ENCODE measurements at regions not wholly inside any gene's neighbourhood (a gene's known extent, or its start where the extent isn't known, plus 50 kb on each side); places are given as distances from the start of the nearest gene placed in this dataset.

DNA sequence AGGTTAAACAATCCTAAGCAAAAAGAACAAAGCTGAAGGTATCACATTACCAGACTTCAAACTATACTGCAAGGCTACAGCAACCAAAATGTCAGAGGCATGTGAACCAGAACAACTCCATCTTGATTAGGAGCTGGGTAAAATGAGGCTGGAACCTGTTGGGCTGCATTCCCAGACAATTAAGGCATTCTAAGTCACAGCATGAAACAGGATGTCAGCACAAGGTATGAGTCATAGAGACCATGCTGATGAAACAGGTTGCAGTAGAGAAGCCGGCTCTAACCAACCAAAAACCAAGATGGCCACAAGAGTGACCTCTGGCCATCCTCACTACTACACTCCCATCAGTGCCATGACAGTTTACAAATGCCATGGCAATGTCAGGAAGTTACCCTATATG lies 252.0 kb downstream of the RASEF start:
- no peak overlapping the region for H3K4me2 ChIP-seq (ENCODE audit: low read length)
- no peak for TF ChIP-seq EZH2phosphoT487 (IDR thresholded peaks at IDR 0.05; ENCODE audit: borderline replicate concordance, low read length)
- TF ChIP-seq, protein P1, sequence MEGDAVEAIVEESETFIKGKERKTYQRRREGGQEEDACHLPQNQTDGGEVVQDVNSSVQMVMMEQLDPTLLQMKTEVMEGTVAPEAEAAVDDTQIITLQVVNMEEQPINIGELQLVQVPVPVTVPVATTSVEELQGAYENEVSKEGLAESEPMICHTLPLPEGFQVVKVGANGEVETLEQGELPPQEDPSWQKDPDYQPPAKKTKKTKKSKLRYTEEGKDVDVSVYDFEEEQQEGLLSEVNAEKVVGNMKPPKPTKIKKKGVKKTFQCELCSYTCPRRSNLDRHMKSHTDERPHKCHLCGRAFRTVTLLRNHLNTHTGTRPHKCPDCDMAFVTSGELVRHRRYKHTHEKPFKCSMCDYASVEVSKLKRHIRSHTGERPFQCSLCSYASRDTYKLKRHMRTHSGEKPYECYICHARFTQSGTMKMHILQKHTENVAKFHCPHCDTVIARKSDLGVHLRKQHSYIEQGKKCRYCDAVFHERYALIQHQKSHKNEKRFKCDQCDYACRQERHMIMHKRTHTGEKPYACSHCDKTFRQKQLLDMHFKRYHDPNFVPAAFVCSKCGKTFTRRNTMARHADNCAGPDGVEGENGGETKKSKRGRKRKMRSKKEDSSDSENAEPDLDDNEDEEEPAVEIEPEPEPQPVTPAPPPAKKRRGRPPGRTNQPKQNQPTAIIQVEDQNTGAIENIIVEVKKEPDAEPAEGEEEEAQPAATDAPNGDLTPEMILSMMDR (IDR thresholded peaks at IDR 0.05; ENCODE audit: low read depth, low read length, poor library complexity, severe bottlenecking), result no peak
- H3F3A ChIP-seq (ENCODE audit: control insufficient read depth, insufficient read depth), result no peaks in the 10 kb centered on the region

DNA sequence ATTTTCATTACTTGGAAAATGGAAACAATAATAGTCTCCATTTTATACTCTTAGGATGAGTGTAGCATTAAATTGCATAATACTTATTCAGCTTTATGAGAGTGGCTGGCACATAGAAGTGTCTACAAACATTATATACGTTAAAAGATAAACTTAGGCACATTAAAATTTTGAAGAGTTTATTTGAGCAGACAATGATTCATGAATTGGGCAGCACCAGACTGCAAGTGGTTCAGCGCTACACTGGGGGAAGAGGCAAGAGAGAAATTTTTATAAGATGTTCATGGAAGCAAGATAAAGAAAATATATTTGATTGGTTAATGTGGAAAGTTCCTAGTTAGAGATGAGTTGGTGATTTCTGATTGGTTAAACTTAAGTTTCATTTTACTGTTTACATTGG lies 243.7 kb downstream of the RASEF start:
- H3F3A ChIP-seq (ENCODE audit: control insufficient read depth, insufficient read depth), result no peaks in the 10 kb centered on the region
- H3K4me2 ChIP-seq (ENCODE audit: low read length), result no peak overlapping the region
- no peaks in the 10 kb centered on the region for H3K9me3 ChIP-seq (ENCODE audit: control insufficient read depth, insufficient read depth, low read length)
- H3K27ac ChIP-seq (ENCODE audit: low read depth, low read length), result no peak overlapping the region
- H4K20me1 ChIP-seq (ENCODE audit: control insufficient read depth, insufficient read depth, low read depth, low read length), result no peaks in the 10 kb centered on the region
- H3K27me3 ChIP-seq (ENCODE audit: control insufficient read depth, low read length), result no peaks in the 10 kb centered on the region
- no peak overlapping the region for H3K4me3 ChIP-seq (ENCODE audit: low read length)
- H3K79me2 ChIP-seq (ENCODE audit: control insufficient read depth, low read length), result no peaks in the 10 kb centered on the region
- TF ChIP-seq EZH2phosphoT487 (IDR thresholded peaks at IDR 0.05; ENCODE audit: borderline replicate concordance, low read length), result no peak
- TF ChIP-seq, protein P1 (IDR thresholded peaks at IDR 0.05; ENCODE audit: low read depth, low read length, poor library complexity, severe bottlenecking), result no peak
- no peaks in the 10 kb centered on the region for H3K9me2 ChIP-seq (replicated peaks; ENCODE audit: control insufficient read depth, low read length)
- H3K36me3 ChIP-seq (ENCODE audit: control insufficient read depth, low read length), result no peaks in the 10 kb centered on the region
- no peaks in the 10 kb centered on the region for H3K4me1 ChIP-seq (ENCODE audit: control insufficient read depth, low read length)

More for the DNA sequence above, 252.0 kb downstream of the RASEF start:
- H3K27me3 ChIP-seq (ENCODE audit: control insufficient read depth, low read length), result no peaks in the 10 kb centered on the region
- no peaks in the 10 kb centered on the region for H3K9me2 ChIP-seq (replicated peaks; ENCODE audit: control insufficient read depth, low read length)
- H3K4me3 ChIP-seq (ENCODE audit: low read length), result no peak overlapping the region
- no peaks in the 10 kb centered on the region for H4K20me1 ChIP-seq (ENCODE audit: control insufficient read depth, insufficient read depth, low read depth, low read length)
- H3K36me3 ChIP-seq (ENCODE audit: control insufficient read depth, low read length), result no peaks in the 10 kb centered on the region
- no peaks in the 10 kb centered on the region for H3K9me3 ChIP-seq (ENCODE audit: control insufficient read depth, insufficient read depth, low read length)
- no peak overlapping the region for H3K27ac ChIP-seq (ENCODE audit: low read depth, low read length)
- H3K4me1 ChIP-seq (ENCODE audit: control insufficient read depth, low read length), result no peaks in the 10 kb centered on the region
- H3K79me2 ChIP-seq (ENCODE audit: control insufficient read depth, low read length), result no peaks in the 10 kb centered on the region

DNA sequence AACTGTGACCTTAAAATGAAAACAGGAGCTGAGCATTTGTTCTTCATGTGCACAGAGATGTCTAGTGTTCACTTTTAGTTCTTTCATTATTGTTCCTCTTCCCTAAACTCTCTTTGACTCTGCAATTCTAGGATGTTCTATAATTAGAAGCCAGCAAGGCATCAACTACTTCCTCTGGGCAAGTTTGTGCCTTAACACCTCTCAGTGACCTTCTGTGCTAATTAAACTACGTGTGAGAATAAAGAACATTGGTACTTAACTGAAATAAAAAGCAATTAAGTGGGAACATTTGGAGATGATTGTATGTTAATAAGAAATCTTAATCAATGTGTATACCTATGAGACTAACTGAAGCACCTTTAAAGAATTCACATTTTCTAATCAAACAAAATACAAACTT lies 242.8 kb downstream of the RASEF start:
- no peak overlapping the region for H3K27ac ChIP-seq (ENCODE audit: low read depth, low read length)
- no peaks in the 10 kb centered on the region for H3K9me3 ChIP-seq (ENCODE audit: control insufficient read depth, insufficient read depth, low read length)
- H3K36me3 ChIP-seq (ENCODE audit: control insufficient read depth, low read length), result no peaks in the 10 kb centered on the region
- H3K9me2 ChIP-seq (replicated peaks; ENCODE audit: control insufficient read depth, low read length), result no peaks in the 10 kb centered on the region
- H3K27me3 ChIP-seq (ENCODE audit: control insufficient read depth, low read length), result no peaks in the 10 kb centered on the region
- no peaks in the 10 kb centered on the region for H3K4me1 ChIP-seq (ENCODE audit: control insufficient read depth, low read length)
- no peak overlapping the region for H3K4me2 ChIP-seq (ENCODE audit: low read length)
- H3F3A ChIP-seq (ENCODE audit: control insufficient read depth, insufficient read depth), result no peaks in the 10 kb centered on the region
- no peak overlapping the region for H3K4me3 ChIP-seq (ENCODE audit: low read length)
- H3K79me2 ChIP-seq (ENCODE audit: control insufficient read depth, low read length), result no peaks in the 10 kb centered on the region
- TF ChIP-seq, protein P1 (IDR thresholded peaks at IDR 0.05; ENCODE audit: low read depth, low read length, poor library complexity, severe bottlenecking), result no peak
- TF ChIP-seq EZH2phosphoT487 (IDR thresholded peaks at IDR 0.05; ENCODE audit: borderline replicate concordance, low read length), result no peak
- no peaks in the 10 kb centered on the region for H4K20me1 ChIP-seq (ENCODE audit: control insufficient read depth, insufficient read depth, low read depth, low read length)

DNA sequence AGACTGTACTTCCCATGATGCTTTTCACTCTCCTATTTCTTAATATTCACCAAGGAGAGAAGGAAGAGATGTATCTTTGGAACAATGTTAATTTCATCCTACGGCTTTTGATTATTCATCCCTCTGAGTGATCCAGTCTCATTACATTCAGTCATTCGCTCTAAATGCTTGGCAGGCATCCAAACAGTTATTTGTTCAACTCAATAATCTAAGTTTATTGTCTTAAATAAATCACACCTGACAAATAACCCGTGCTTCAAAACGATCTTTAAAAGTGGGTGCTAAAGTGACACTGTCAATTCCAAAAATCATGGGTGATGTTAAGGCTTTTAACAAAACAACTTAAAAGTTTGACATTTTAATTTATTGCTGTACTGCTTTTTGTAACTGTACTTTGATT lies 233.1 kb downstream of the RASEF start:
- H3K27ac ChIP-seq (ENCODE audit: low read depth, low read length), result no peak overlapping the region
- TF ChIP-seq, protein P1 (IDR thresholded peaks at IDR 0.05; ENCODE audit: low read depth, low read length, poor library complexity, severe bottlenecking), result no peak
- no peak for TF ChIP-seq EZH2phosphoT487 (IDR thresholded peaks at IDR 0.05; ENCODE audit: borderline replicate concordance, low read length)
- H3K4me1 ChIP-seq (ENCODE audit: control insufficient read depth, low read length), result no peaks in the 10 kb centered on the region
- no peaks in the 10 kb centered on the region for H3K36me3 ChIP-seq (ENCODE audit: control insufficient read depth, low read length)
- H3K4me3 ChIP-seq (ENCODE audit: low read length), result no peak overlapping the region
- no peaks in the 10 kb centered on the region for H3K27me3 ChIP-seq (ENCODE audit: control insufficient read depth, low read length)
- H3K79me2 ChIP-seq (ENCODE audit: control insufficient read depth, low read length), result no peaks in the 10 kb centered on the region
- H3K9me3 ChIP-seq (ENCODE audit: control insufficient read depth, insufficient read depth, low read length), result no peaks in the 10 kb centered on the region
- H4K20me1 ChIP-seq (ENCODE audit: control insufficient read depth, insufficient read depth, low read depth, low read length), result no peaks in the 10 kb centered on the region
- H3K4me2 ChIP-seq (ENCODE audit: low read length), result no peak overlapping the region
- H3K9me2 ChIP-seq (replicated peaks; ENCODE audit: control insufficient read depth, low read length), result no peaks in the 10 kb centered on the region
- H3F3A ChIP-seq (ENCODE audit: control insufficient read depth, insufficient read depth), result no peaks in the 10 kb centered on the region

Measured in DOHH2 (cell line).